NCI-H1092 (cell line): ENCODE measurements at regions not wholly inside any gene's neighbourhood (a gene's known extent, or its start where the extent isn't known, plus 50 kb on each side); places are given as distances from the start of the nearest gene placed in this dataset.
A peak's percentile ranks its signal among the peaks of the same experiment; 100 is the strongest.
"Not testable (repeated sequence)": the region's sequence is repeated elsewhere in the genome, so short reads cannot be mapped to it uniquely, and the experiment has no call there.

Experiments used
- DNase-seq: peaks from one replicate; lab custom pipeline; 2025; lab: John Stamatoyannopoulos, UW

DNA sequence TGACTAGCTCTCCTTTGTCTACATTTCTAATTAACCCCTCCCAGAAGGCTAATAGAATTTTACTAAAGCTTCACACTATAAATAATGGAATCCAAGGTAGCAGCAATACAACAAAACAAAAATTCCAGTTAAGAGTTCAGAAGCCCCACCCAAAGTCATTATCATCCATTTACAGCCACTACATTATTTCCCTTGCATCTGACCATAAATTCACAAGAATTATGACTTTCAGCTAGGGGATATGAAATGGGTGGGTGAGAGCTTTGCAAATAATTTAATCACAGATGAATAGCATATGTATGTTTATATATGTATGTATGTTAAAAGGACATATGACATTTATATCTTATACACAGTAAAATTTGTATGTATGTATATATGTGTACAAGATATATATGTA is 65.3 kb upstream of the PTGDR start:
- no peak for DNase-seq

DNA sequence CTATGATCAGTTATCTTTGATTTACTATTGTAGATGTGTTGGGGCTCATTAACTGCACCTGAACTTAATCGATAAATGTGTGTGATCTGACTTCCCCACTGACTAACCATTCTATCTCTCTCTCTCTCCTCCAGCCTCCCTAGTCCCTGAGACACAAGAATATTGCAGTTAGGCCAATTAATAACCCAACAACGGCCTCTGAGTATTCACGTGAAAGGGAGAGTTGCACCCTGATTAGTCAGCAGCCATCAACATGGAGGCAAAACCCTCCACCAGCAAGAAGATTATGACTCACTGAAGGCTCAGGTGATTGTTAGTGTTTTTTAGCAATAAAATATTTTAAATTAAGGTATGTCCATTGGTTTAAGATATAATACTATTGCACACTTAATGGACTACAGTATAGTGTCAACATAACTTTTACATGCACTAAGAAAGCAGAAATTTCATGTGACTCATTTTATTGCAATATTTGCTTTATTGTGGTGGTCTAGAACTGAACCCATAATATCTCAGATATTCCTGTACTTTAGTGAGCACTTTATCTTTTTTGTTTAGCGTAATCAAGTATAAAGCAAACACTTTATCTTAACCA is 77.1 kb upstream of the PTGDR start:
- DNase-seq, result no peak

DNA sequence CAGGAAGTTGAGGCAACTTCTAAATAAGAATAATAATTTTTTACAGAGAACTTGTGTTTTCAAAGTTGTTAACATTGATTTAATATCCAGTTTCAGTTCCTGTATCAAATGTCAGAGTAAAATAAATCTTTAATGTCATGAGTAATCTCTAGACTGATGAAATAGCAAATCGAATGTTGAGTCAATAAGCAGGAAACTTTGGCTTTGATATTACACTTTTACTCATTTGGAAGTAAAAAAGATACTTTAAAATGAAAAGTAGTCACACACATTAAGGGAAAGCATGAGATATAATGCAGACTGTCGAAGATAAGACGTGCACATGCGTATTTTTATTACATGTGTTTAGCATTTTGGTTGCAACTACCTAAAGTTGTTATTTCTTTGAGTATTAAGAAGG is 78.2 kb upstream of the PTGDR start:
- DNase-seq, result no peak

DNA sequence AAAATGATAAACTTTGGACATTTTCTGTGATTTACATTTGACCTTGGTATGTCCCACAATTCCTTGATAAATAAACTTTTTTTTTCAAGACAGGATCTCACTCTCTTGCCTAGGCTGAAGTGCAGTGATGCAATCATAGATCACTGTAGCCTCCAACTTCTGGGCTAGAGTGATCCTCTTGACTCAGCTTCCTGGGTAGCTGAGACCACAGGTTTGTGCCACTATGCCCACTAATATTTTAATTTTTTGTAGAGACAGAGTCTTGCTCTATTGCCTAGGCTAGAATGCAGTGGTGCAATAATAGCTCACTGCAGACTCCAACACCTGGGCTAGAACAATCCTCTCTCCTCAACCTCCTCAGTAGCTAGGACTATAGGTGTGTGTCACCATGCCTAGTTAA is 79.1 kb upstream of the PTGDR start:
- DNase-seq, result no peak

DNA sequence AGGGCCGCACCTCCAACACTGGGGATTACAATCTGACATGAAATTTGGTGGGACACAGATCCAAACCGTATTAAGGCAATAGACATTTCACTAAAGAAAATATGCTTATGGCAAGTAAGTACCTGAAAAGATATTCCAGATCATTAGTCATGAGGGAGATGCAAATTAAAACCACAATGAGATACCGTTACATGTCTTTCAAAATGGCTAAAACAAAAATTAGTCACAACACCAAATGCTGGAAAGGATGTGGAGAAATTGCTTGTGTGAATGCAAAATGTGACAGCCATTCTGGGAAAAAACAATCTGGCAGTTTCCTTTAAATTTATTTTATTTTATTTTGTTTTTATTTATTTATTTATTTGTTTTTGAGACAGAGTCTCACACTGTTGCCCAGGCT is 82.3 kb upstream of the PTGDR start:
- no peak for DNase-seq

DNA sequence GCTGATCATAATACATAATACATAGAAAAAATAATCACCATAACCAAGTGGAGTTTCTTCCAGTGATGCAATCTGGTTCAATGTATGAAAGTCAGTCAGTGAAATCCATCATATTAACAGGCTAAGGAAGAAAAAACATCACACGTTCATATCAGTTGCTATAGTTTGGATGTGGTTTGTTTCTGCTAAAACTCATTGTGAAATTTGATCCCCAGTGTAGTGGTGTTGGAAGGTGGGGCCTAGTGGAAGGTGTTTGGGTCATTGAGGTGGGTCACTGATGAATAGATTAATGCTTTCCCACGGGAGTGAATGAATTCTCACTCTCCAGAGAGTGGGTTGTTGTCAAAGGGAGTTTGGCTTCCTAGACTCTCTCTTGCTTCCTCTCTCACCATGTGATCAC is 84.6 kb upstream of the PTGDR start:
- no peak for DNase-seq

DNA sequence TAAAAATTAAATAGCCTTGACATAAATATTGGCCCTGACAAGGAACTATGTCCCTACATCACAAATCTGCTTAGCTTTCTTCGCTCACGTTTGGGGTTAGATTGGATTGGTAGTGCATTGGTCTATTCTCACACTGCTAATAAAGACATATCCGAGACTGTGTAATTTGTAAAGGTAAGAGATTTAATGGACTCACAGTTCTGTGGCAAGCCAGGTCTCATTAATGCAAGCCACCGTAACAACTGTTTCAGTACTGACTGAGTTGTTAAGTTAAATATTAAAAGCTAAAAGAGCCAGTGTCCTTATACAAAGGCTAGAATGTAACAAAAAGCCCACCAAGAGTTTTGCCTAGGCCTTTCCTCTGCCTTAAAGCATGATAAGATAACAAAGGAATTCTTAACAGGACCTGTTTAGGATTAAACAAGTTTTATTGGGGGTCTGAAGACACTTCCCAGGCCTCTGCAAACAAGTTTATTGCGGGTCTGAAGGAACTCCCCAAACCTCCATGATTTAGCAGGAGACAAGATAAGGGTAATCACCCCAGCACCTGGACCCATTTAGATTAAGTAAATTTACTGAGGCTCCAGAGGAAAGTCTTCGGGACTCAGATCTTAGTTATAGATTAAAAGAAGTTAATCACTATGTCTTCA is 88.2 kb upstream of the PTGDR start:
- no peak for DNase-seq

DNA sequence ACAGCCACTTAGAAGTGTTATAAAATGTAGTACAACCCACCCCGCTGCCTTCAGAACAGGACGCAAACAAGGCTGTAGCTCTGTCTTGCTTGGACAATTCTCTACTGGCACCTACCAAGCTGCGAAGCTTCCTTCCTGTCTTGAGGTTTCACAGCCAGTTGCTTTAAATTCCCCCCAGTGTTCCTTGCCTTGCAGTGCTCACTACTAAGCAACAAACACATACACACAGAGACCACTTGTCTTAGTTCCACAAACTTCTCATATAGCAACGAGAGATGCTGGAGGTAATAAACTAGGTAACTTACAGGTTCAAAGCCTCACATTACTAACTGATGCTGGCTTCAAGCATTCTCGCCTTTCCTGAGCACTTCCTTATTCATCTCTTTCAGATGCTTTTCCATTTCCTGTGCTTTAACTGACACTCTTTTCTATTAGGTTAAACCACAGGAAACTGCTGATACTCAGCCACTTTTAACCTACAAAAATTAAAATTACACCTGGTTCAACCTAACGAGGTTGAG is 91.5 kb upstream of the PTGDR start:
- DNase-seq, result no peak

DNA sequence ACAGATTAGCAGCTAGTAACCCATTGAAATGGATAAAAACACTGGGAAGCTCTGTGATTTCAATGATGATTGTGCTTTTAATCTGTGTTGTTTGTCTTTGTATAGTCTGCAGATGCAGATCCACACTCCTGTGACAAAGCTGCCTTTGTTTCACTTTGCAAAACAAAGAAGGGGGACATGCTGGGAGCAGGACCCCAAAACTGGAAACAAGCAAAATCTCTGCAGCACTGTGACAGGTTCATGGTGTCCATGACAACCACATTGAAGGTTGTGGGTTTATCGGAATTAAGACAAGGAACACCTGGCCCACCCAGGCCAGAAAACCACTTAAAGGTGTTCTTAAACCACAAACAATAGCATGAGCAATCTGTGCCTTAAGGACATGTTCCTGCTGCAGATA is 95.6 kb upstream of the PTGDR start:
- DNase-seq, result not testable (repeated sequence)

DNA sequence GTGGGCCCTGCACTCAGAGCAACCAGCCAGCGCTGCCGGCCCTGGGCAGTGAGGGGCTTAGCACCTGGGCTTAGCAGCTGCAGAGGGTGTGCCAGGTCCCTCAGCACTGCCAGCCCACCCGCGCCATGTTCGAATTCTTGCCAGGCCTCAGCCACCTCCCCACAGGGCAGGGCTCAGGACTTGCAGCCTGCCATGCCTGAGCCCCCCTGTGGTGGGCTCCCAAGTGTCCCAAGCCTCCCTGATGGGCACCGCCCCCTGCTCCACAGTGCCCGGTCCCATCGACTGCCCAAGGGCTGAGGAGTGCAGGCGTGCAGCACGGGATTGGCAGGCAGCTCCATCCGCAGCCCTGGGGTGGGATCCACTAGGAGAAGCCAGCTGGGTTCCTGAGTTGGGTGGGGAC is 98.0 kb upstream of the NID2 start:
- no peak for DNase-seq

DNA sequence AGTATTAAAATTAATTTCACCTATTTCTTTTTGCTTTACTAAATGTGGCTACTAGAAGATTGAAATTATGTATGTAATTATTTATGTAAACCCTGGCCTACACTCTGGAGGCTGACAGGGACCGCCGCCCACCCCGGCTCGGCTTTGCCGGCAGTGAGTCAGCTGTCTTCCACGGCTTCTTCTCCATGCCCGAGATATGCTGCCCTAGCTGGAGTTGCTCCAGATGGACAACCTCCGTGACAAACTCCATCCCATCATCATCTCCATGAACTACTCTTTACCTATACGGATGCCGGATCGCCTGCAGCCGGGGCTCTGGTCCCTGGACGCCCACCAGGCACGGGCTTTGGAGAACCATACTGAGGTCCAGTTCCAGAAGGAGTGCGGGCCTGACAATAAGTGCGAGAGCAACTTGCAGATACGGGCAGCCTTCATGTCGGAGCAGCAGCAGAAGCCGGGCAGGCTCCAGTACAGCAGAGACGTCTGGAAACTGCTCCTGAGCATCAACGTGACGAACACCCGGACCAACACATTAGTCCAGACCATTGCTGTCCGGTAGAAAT is 86.9 kb upstream of the NID2 start:
- no peak for DNase-seq

DNA sequence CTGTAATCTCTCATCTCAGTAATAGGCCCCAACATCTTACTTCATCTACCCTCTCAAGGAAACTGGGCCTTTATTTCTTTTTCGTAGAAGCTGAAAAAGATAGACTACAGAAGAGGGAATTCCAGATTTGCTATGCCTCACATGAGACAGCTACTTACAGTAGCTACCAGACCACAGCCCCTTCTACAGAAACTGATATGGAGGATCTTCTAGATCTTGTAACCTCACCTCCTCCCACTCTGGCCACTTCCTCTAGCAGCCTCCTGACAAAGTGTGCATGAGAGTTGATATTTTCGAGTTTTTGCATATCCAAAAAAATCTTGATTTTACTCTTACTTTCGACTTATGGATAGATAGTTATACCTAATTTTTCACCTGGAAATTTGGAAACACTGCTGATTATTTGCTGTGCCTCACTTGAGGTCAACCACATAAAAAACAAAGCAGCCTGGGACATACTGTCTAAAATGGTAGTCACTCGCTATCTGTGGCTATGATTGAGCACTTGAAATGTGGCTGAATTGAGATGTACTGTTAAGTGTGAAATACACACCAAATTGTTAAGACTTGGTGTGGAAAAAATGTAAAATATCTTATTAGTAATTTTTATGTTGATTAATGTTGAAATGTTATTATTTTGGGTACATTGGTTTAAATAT is 86.3 kb upstream of the NID2 start:
- DNase-seq, result no peak

DNA sequence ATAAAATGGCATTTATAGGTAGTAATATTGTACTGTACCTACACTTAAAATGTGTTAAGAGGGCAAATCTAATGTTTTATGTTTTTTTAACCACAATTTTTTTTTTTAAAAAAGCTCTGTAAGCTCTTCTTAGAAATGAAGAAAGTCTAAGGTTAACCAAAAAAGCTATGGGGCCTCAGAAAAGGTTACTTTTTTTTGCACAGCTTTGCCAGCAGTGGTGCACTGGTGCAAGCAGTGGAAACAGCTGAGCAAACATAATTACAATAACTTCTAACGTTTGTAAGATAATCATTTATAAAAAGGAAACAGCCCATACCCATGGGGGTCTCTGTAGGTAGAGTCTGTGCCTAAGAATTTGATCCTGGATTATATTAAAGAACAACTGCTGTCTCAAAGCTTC is 85.1 kb upstream of the NID2 start:
- DNase-seq, result no peak

DNA sequence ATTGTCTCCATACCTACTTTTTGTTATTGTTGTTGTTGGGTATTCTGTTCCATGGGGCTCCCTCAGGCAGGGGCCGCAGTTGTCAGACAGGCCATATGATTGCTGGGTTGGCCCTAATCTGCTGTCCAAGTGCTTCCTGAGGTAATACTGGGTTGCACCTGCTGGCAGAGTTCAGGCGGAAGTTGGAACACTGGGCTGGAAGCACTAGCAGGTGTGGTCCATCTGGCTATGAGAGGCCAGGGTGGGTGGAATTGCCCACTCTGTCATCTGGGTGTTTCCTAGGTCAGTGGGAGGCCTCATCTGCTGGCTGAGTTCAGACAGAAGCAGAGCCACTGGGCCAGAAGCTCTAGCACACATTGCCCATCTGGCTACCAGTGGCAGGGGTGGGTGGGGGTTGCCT is 81.3 kb upstream of the NID2 start:
- no peak for DNase-seq

DNA sequence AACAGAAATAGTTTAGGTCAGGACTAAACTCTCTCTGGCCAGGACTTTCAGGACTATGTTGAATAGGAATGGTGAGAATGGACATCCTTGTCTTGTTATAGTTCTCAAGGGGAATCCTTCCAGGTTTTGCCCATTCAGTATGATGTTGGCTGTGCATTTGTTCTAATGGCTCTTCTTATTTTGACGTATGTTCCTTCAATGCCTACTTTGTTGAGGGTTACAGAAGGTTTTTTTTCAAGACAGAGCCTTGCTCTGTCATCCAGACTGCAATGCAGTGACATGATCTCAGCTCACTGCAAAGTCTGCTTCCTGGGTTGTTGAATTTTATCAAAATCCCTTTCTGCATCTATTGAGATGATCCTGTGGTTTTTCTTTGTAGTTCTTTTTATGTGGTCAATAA is 79.5 kb upstream of the NID2 start:
- no peak for DNase-seq

DNA sequence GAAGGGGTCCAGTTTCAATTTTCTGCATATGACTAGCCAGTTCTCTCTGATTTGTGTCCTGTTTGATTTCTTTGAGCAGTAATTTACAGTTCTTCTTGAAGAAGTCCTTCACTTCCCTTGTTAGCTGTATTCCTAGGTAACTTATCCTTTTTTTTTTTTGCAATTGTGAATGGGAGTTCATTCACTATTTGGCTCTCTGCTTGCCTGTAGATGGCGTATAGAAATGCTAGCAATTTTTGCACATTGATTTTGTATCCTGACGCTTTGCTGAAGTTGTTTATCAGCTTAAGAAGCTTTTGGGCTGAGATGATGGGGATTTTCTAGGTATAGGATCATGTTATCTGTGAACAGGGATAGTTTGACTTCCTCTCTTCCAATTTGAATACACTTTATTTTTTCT is 77.6 kb upstream of the NID2 start:
- no peak for DNase-seq

DNA sequence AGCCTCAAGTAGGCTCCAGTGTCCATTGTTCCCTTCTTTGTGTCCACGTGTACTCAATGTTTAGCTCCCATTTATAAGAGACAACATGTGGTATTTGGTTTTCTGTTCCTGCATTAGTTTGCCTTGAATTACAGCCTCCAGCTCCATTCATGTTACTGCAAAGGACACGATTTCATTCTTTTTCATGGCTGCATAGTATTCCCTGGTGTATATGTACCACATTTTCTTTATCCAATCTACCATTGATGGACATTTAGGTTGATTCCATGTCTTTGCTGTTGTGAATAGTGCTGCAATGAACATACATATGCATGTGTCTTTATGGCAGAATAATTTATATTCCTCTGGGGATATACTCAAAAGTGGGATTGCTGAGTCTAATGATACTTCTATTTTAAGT is 75.2 kb upstream of the NID2 start:
- not testable (repeated sequence) for DNase-seq

DNA sequence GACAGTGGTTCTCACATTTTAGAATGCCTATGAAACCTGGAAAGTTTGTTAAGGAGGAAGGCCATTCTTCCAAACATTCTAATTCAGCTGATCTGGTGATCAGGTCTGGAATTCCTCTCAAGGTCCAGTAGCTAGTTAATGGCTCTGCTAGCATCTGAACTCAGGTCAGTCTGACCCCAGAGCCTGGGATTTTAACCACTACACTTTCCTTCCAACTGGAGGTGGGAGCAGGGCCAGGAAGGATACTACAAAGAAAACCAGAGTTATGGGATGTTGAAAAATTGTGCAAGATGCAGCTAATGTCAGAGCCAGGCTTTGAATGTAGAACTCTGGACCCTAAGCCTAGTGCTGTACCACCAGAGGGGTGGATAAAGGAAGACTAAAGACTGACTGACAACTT is 73.6 kb upstream of the NID2 start:
- no peak for DNase-seq

DNA sequence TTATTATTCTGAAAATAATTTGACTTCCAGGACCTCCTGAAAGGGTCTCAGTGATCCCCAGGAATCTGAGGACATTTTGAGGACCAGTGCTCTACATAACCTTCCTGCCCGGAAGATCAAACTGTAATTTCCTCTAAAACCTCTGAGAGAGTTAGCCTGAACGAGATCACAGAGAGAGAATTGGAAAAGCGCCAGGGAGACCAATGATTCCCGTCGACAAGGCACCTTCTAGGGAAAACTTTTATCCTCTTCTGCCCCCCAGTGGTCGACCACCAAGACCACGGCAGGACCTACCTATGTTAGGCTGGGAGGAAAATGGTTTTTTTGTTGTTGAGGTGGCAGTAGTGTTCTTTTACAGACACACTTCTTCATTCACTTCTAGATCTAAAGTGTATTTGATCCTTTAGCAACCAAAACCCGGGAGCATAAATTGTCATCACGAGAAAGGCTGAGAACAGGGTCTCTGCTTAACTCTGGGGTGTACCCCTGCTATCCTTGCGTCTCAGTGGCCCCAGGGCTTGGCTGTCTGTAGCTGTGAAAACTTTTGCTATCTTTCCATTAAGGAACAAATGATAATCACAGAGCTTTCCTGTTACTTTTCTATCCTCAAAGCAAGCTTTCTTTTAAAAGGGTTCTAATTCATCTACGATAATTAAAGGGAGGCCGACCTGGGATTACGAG is 62.9 kb upstream of the NID2 start:
- peak; percentile 96 for DNase-seq

DNA sequence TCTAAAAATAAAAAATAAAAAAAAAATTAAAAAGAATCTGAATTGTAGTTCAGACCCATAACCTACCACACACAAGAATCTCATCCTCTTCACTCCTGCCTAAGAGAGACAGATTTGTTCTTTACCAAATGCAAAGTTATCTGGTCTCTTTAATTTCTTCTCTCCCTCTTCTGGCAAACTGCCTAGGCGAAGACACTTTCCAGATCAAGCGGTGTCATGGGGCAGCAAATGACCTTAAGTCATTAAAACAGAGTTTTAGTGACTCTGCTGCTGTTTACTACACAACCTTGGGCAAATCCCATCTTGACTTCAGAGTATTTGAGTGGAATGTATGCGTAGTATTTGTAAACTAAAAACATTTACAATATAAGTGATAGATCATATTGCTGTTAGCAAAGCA is 60.9 kb upstream of the NID2 start:
- no peak for DNase-seq

DNA sequence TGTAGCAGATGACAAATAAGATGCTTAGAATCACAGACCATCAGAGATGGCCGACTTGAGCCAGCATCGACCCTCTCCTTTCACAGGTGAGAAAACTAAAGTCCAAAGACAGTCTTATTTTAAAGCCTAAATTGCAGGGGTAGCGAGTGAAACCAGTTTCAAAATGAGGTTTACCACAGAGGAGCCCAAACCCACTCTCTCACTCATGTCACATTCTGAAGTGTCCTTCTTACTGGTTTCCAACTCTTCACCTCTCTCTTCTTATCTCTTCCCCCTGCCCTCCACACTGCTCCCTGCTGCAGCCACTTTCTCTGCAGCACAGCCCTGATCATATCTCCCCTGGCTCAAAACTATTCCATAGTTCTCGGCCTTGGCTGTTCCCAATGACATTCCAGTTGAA is 57.0 kb upstream of the NID2 start:
- no peak for DNase-seq

DNA sequence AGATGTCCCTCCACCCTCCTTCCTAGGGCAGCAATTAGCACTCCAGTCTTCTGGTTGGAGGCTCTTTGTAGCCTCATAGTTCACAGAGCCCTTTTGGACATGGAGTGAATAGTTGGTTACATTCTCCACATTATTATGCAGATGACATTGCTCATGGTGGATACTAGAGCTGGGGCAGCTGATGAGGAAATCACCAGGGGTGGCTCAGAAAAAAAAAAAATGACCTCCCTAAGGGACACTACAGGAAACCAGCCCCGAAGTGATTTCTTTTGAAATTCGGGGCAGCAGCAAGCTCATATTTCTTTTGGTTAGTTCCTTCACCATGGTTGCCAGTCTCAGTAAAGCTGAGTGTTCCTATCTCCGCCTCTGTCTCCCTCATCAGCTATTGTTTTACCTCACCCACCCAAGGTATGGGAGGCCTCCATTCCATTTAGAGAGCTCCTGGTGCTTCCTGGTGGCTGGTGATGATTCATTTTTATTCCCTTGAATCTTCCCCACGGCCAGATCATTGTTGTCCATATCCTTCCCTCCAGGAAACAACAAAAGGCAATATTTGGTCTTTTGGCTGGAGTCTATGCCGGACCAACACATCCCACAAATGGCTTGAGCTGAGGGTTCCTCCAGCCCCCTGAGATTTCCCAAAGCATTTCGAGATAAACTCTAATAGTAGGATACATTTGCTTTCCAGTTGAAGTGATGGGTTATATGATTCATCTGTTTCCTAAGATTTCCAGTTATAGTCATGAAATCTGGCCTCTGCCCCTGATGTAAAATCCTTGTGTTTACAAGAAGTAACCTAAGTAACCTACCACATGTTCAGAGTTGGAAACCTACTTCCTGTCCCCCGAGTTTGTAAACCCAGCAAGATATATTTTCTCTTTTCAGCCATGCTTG is 56.2 kb upstream of the NID2 start:
- DNase-seq, result no peak
